Neural cell (in vitro differentiated cells): ENCODE measurements at regions not wholly inside any gene's neighbourhood (a gene's known extent, or its start where the extent isn't known, plus 50 kb on each side); places are given as distances from the start of the nearest gene placed in this dataset.

Source experiments
- EP300 ChIP-seq: fragments of 450-650 bp; conservative IDR thresholded peaks from 2 replicates; pipeline ENCODE4 v1.6.1; 2014; ENCODE audit warnings: antibody characterized with exemption, mild to moderate bottlenecking, moderate library complexity; ENCODE audit not compliant: poor library complexity, severe bottlenecking
- EZH2 ChIP-seq: fragments of 200-600, 300-800 bp; shearing (Covaris generic), sonication (generic); IDR thresholded peaks from 2 replicates; pipeline ENCODE4 v1.6.1; 2014; ENCODE audit warnings: antibody characterized with exemption, low read length, borderline replicate concordance, mild to moderate bottlenecking; ENCODE audit not compliant: insufficient read depth, poor library complexity, severe bottlenecking
- MXI1 ChIP-seq: fragments of 450-650 bp; conservative IDR thresholded peaks from 2 replicates; pipeline ENCODE4 v1.6.1; 2014; ENCODE audit warnings: antibody characterized with exemption, mild to moderate bottlenecking; ENCODE audit not compliant: poor library complexity, severe bottlenecking
- POLR2AphosphoS5 ChIP-seq: IDR thresholded peaks from 2 replicates; pipeline ENCODE4 v1.6.1; 2012
- RAD21 ChIP-seq: fragments of 450-650 bp; conservative IDR thresholded peaks from 2 replicates; pipeline ENCODE4 v1.6.1; 2014; ENCODE audit warnings: antibody characterized with exemption, mild to moderate bottlenecking, moderate library complexity
- SMC3 ChIP-seq: fragments of 450-650 bp; conservative IDR thresholded peaks from 2 replicates; pipeline ENCODE4 v1.6.1; 2014; ENCODE audit warnings: antibody characterized with exemption, mild to moderate bottlenecking, moderate library complexity; ENCODE audit not compliant: poor library complexity
- TAF1 ChIP-seq: IDR thresholded peaks from 2 replicates; pipeline ENCODE4 v1.6.1; 2012; ENCODE audit warnings: low read depth
- TF ChIP-seq, protein P1 (sequence below): fragments of 450-650 bp; IDR thresholded peaks from 2 replicates; pipeline ENCODE4 v1.5.1; 2014; ENCODE audit warnings: antibody characterized with exemption, mild to moderate bottlenecking, moderate library complexity; ENCODE audit not compliant: poor library complexity, severe bottlenecking
- TF ChIP-seq, protein P2 (sequence below): IDR thresholded peaks from 2 replicates; pipeline ENCODE4 v1.6.1; 2012; ENCODE audit warnings: borderline replicate concordance

DNA sequence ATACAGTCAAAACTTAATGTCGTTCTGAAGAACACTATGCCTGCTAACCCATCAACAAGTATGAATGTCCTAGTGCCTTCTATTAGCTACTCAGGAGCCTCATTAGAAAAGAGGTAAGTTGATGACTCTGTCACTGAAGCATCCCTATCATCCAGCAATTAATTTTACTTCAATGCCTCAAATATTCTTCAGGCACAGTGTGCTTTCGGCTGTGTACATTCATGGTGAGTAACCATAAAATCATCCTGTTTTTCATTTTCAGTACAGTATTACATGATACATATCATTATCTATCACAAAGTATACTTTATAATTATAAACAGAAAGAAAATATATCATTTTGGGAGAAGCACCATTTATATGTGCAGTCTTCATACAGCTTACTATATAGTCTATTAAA, 495.5 kb upstream of the ZWINT start:
- TF ChIP-seq MXI1 (no peak), EZH2 (no peak), SMC3 (no peak), POLR2AphosphoS5 (no peak), RAD21 (no peak), EP300 (no peak), TAF1 (no peak)
- TF ChIP-seq, protein P1, sequence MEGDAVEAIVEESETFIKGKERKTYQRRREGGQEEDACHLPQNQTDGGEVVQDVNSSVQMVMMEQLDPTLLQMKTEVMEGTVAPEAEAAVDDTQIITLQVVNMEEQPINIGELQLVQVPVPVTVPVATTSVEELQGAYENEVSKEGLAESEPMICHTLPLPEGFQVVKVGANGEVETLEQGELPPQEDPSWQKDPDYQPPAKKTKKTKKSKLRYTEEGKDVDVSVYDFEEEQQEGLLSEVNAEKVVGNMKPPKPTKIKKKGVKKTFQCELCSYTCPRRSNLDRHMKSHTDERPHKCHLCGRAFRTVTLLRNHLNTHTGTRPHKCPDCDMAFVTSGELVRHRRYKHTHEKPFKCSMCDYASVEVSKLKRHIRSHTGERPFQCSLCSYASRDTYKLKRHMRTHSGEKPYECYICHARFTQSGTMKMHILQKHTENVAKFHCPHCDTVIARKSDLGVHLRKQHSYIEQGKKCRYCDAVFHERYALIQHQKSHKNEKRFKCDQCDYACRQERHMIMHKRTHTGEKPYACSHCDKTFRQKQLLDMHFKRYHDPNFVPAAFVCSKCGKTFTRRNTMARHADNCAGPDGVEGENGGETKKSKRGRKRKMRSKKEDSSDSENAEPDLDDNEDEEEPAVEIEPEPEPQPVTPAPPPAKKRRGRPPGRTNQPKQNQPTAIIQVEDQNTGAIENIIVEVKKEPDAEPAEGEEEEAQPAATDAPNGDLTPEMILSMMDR, result no peak
- TF ChIP-seq, protein P2, sequence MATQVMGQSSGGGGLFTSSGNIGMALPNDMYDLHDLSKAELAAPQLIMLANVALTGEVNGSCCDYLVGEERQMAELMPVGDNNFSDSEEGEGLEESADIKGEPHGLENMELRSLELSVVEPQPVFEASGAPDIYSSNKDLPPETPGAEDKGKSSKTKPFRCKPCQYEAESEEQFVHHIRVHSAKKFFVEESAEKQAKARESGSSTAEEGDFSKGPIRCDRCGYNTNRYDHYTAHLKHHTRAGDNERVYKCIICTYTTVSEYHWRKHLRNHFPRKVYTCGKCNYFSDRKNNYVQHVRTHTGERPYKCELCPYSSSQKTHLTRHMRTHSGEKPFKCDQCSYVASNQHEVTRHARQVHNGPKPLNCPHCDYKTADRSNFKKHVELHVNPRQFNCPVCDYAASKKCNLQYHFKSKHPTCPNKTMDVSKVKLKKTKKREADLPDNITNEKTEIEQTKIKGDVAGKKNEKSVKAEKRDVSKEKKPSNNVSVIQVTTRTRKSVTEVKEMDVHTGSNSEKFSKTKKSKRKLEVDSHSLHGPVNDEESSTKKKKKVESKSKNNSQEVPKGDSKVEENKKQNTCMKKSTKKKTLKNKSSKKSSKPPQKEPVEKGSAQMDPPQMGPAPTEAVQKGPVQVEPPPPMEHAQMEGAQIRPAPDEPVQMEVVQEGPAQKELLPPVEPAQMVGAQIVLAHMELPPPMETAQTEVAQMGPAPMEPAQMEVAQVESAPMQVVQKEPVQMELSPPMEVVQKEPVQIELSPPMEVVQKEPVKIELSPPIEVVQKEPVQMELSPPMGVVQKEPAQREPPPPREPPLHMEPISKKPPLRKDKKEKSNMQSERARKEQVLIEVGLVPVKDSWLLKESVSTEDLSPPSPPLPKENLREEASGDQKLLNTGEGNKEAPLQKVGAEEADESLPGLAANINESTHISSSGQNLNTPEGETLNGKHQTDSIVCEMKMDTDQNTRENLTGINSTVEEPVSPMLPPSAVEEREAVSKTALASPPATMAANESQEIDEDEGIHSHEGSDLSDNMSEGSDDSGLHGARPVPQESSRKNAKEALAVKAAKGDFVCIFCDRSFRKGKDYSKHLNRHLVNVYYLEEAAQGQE, result no peak
